Activated naive CD8-positive, alpha-beta T cell treated with anti-CD3 and anti-CD28 coated beads, Interleukin-2, amount 50 U/mL, for 24 hours (primary cell): ENCODE measurements at regions not wholly inside any gene's neighbourhood (a gene's known extent, or its start where the extent isn't known, plus 50 kb on each side); places are given as distances from the start of the nearest gene placed in this dataset.
"Not testable (repeated sequence)": the region's sequence is repeated elsewhere in the genome, so short reads cannot be mapped to it uniquely, and the experiment has no call there.

Experiments used
- ATAC-seq: fragments of 150-1000 bp; cut with Tn5 transposase; one replicate; pipeline ENCODE4 v1.10.0; 2021
- DNase-seq: peaks from one replicate; pipeline ENCODE4 v3.0.0; 2021
- H3K27ac Mint-ChIP-seq: one replicate; pipeline ENCODE4 v1.8.0; 2021; ENCODE audit warnings: mild to moderate bottlenecking, mixed read lengths
- H3K27me3 Mint-ChIP-seq: one replicate; pipeline ENCODE4 v1.8.0; 2021; ENCODE audit warnings: mixed read lengths
- H3K36me3 Mint-ChIP-seq: one replicate; pipeline ENCODE4 v1.8.0; 2021; ENCODE audit warnings: low read depth, mixed read lengths
- H3K4me1 Mint-ChIP-seq: one replicate; pipeline ENCODE4 v1.8.0; 2021; ENCODE audit warnings: mixed read lengths
- H3K4me3 Mint-ChIP-seq: one replicate; pipeline ENCODE4 v1.8.0; 2021; ENCODE audit warnings: mild to moderate bottlenecking, moderate library complexity, mixed read lengths
- H3K9me3 Mint-ChIP-seq: one replicate; pipeline ENCODE4 v1.8.0; 2021; ENCODE audit warnings: mixed read lengths

- not testable (repeated sequence) for H3K4me3 Mint-ChIP-seq, ATAC-seq, H3K36me3 Mint-ChIP-seq, DNase-seq, H3K4me1 Mint-ChIP-seq, H3K27me3 Mint-ChIP-seq, H3K9me3 Mint-ChIP-seq, H3K27ac Mint-ChIP-seq
Observed at GRCh38 chr7:119968411-119968810, 304.6 kb upstream of the KCND2 start.

GRCh38 chr7:119969054-119969453, 303.9 kb upstream of the KCND2 start:
- no peak for DNase-seq
- no peaks in the 10 kb centered on the region for H3K4me1 Mint-ChIP-seq
- H3K9me3 Mint-ChIP-seq: peaks cover 3% of the 10 kb centered on the region
- H3K36me3 Mint-ChIP-seq: no peaks in the 10 kb centered on the region
- no peak overlapping the region for H3K27ac Mint-ChIP-seq
- H3K27me3 Mint-ChIP-seq: no peaks in the 10 kb centered on the region
- no peak overlapping the region for H3K4me3 Mint-ChIP-seq
- no peak for ATAC-seq

- Mint-ChIP-seq H3K27me3 (no peaks in the 10 kb centered on the region), H3K36me3 (no peaks in the 10 kb centered on the region), H3K4me3 (no peak overlapping the region), H3K4me1 (no peaks in the 10 kb centered on the region), H3K27ac (no peak overlapping the region), H3K9me3 (peaks cover 3% of the 10 kb centered on the region)
- no peak for DNase-seq
- ATAC-seq: no peak
Observed at GRCh38 chr7:119969763-119970162, 303.2 kb upstream of the KCND2 start.

GRCh38 chr7:119974972-119975371, 298.0 kb upstream of the KCND2 start:
- Mint-ChIP-seq H3K4me1 (no peaks in the 10 kb centered on the region), H3K9me3 (peaks cover 8% of the 10 kb centered on the region), H3K27me3 (no peaks in the 10 kb centered on the region), H3K27ac (no peak overlapping the region), H3K36me3 (no peaks in the 10 kb centered on the region), H3K4me3 (no peak overlapping the region)
- no peak for ATAC-seq
- no peak for DNase-seq

- Mint-ChIP-seq H3K27me3 (no peaks in the 10 kb centered on the region), H3K36me3 (no peaks in the 10 kb centered on the region), H3K9me3 (peaks cover 9% of the 10 kb centered on the region), H3K27ac (no peak overlapping the region), H3K4me1 (no peaks in the 10 kb centered on the region), H3K4me3 (no peak overlapping the region)
- ATAC-seq (no peak), DNase-seq (no peak)
Observed at GRCh38 chr7:119982884-119983283, 290.1 kb upstream of the KCND2 start.

GRCh38 chr7:119983468-119983867, 289.5 kb upstream of the KCND2 start:
- H3K27me3 Mint-ChIP-seq: no peaks in the 10 kb centered on the region
- DNase-seq (no peak), ATAC-seq (no peak)
- H3K27ac Mint-ChIP-seq: no peak overlapping the region
- H3K4me3 Mint-ChIP-seq: no peak overlapping the region
- H3K36me3 Mint-ChIP-seq: no peaks in the 10 kb centered on the region
- peaks cover 9% of the 10 kb centered on the region for H3K9me3 Mint-ChIP-seq
- no peaks in the 10 kb centered on the region for H3K4me1 Mint-ChIP-seq

- no peak overlapping the region for H3K27ac Mint-ChIP-seq
- H3K4me3 Mint-ChIP-seq: no peak overlapping the region
- H3K4me1 Mint-ChIP-seq: no peaks in the 10 kb centered on the region
- no peak for ATAC-seq
- no peaks in the 10 kb centered on the region for H3K27me3 Mint-ChIP-seq
- H3K36me3 Mint-ChIP-seq: no peaks in the 10 kb centered on the region
- peaks cover 9% of the 10 kb centered on the region for H3K9me3 Mint-ChIP-seq
- DNase-seq: no peak
Observed at GRCh38 chr7:119984247-119984646, 288.7 kb upstream of the KCND2 start.

GRCh38 chr7:119988401-119988800, 284.6 kb upstream of the KCND2 start:
- ATAC-seq: no peak
- H3K27ac Mint-ChIP-seq: no peak overlapping the region
- no peaks in the 10 kb centered on the region for H3K27me3 Mint-ChIP-seq
- no peaks in the 10 kb centered on the region for H3K4me1 Mint-ChIP-seq
- H3K36me3 Mint-ChIP-seq: no peaks in the 10 kb centered on the region
- no peak for DNase-seq
- H3K4me3 Mint-ChIP-seq: no peak overlapping the region
- peaks cover 23% of the 10 kb centered on the region for H3K9me3 Mint-ChIP-seq

- H3K4me1 Mint-ChIP-seq: no peaks in the 10 kb centered on the region
- DNase-seq (no peak), ATAC-seq (no peak)
- H3K27me3 Mint-ChIP-seq: no peaks in the 10 kb centered on the region
- no peak overlapping the region for H3K27ac Mint-ChIP-seq
- H3K4me3 Mint-ChIP-seq: no peak overlapping the region
- peaks cover 18% of the 10 kb centered on the region for H3K9me3 Mint-ChIP-seq
- H3K36me3 Mint-ChIP-seq: no peaks in the 10 kb centered on the region
Observed at GRCh38 chr7:119994928-119995327, 278.0 kb upstream of the KCND2 start.

GRCh38 chr7:119996634-119997033, 276.3 kb upstream of the KCND2 start:
- no peaks in the 10 kb centered on the region for H3K4me1 Mint-ChIP-seq
- H3K27me3 Mint-ChIP-seq: no peaks in the 10 kb centered on the region
- no peaks in the 10 kb centered on the region for H3K36me3 Mint-ChIP-seq
- H3K9me3 Mint-ChIP-seq: peaks cover 24% of the 10 kb centered on the region
- no peak overlapping the region for H3K4me3 Mint-ChIP-seq
- ATAC-seq (no peak), DNase-seq (no peak)
- no peak overlapping the region for H3K27ac Mint-ChIP-seq

- ATAC-seq (no peak), DNase-seq (no peak)
- Mint-ChIP-seq H3K4me3 (no peak overlapping the region), H3K9me3 (peaks cover 25% of the 10 kb centered on the region), H3K36me3 (no peaks in the 10 kb centered on the region), H3K27ac (no peak overlapping the region), H3K27me3 (no peaks in the 10 kb centered on the region), H3K4me1 (no peaks in the 10 kb centered on the region)
Observed at GRCh38 chr7:119999738-120000475, 273.1 kb upstream of the KCND2 start.

- Mint-ChIP-seq H3K4me3 (no peak overlapping the region), H3K36me3 (no peaks in the 10 kb centered on the region), H3K27ac (no peak overlapping the region), H3K9me3 (peaks cover 20% of the 10 kb centered on the region), H3K27me3 (no peaks in the 10 kb centered on the region), H3K4me1 (no peaks in the 10 kb centered on the region)
- ATAC-seq (no peak), DNase-seq (no peak)
Observed at GRCh38 chr7:120005720-120006119, 267.3 kb upstream of the KCND2 start.

- peaks cover 14% of the 10 kb centered on the region for H3K9me3 Mint-ChIP-seq
- H3K36me3 Mint-ChIP-seq, H3K27me3 Mint-ChIP-seq, H3K4me1 Mint-ChIP-seq, H3K27ac Mint-ChIP-seq, ATAC-seq, H3K4me3 Mint-ChIP-seq, DNase-seq: not testable (repeated sequence)
Observed at GRCh38 chr7:120014301-120014700, 258.7 kb upstream of the KCND2 start.

GRCh38 chr7:120014925-120015465, 258.0 kb upstream of the KCND2 start:
- Mint-ChIP-seq H3K27me3 (no peaks in the 10 kb centered on the region), H3K27ac (no peak overlapping the region), H3K36me3 (no peaks in the 10 kb centered on the region), H3K9me3 (peaks cover 14% of the 10 kb centered on the region), H3K4me3 (no peak overlapping the region), H3K4me1 (no peaks in the 10 kb centered on the region)
- no peak for DNase-seq
- no peak for ATAC-seq

GRCh38 chr7:120021085-120021484, 251.9 kb upstream of the KCND2 start:
- DNase-seq (no peak), ATAC-seq (no peak)
- H3K27ac Mint-ChIP-seq: no peak overlapping the region
- no peaks in the 10 kb centered on the region for H3K4me1 Mint-ChIP-seq
- no peaks in the 10 kb centered on the region for H3K36me3 Mint-ChIP-seq
- no peaks in the 10 kb centered on the region for H3K27me3 Mint-ChIP-seq
- H3K9me3 Mint-ChIP-seq: peaks cover 4% of the 10 kb centered on the region
- no peak overlapping the region for H3K4me3 Mint-ChIP-seq
